IPS-15b (cell line): ENCODE measurements at regions not wholly inside any gene's neighbourhood (a gene's known extent, or its start where the extent isn't known, plus 50 kb on each side); places are given as distances from the start of the nearest gene placed in this dataset.

Source experiments
- H3K27me3 ChIP-seq: one replicate; pipeline ENCODE4 v1.6.1; 2013; ENCODE audit warnings: low read length; ENCODE audit not compliant: control insufficient read depth, insufficient read depth
- H3K36me3 ChIP-seq: one replicate; pipeline ENCODE4 v1.6.1; 2013; ENCODE audit warnings: low read length; ENCODE audit not compliant: control insufficient read depth, insufficient read depth
- H3K4me1 ChIP-seq: one replicate; pipeline ENCODE4 v1.6.1; 2013; ENCODE audit warnings: mild to moderate bottlenecking, low read length; ENCODE audit not compliant: control insufficient read depth, insufficient read depth
- H3K4me3 ChIP-seq: one replicate; pipeline ENCODE4 v1.5.1; 2013; ENCODE audit warnings: low read depth, low read length
- H3K9ac ChIP-seq: one replicate; pipeline ENCODE4 v1.6.1; 2013; ENCODE audit warnings: low read depth, mild to moderate bottlenecking, low read length
- H3K9me3 ChIP-seq: one replicate; pipeline ENCODE4 v1.6.1; 2013; ENCODE audit warnings: mild to moderate bottlenecking, low read length; ENCODE audit not compliant: control insufficient read depth, insufficient read depth

GRCh38 chr2:196563876-196564275 is 75.6 kb upstream of the CCDC150 start:
- no peaks in the 10 kb centered on the region for H3K27me3 ChIP-seq
- H3K9ac ChIP-seq, result no peak overlapping the region
- no peaks in the 10 kb centered on the region for H3K4me1 ChIP-seq
- no peaks in the 10 kb centered on the region for H3K36me3 ChIP-seq
- no peaks in the 10 kb centered on the region for H3K9me3 ChIP-seq
- H3K4me3 ChIP-seq, result no peak overlapping the region

- H3K36me3 ChIP-seq, result no peaks in the 10 kb centered on the region
- H3K4me1 ChIP-seq, result no peaks in the 10 kb centered on the region
- H3K9me3 ChIP-seq, result no peaks in the 10 kb centered on the region
- H3K27me3 ChIP-seq, result no peaks in the 10 kb centered on the region
- H3K9ac ChIP-seq, result no peak overlapping the region
- no peak overlapping the region for H3K4me3 ChIP-seq
Measured at GRCh38 chr2:196565106-196565765, 74.3 kb upstream of the CCDC150 start.

GRCh38 chr2:196565982-196566381 is 73.5 kb upstream of the CCDC150 start:
- H3K27me3 ChIP-seq, result no peaks in the 10 kb centered on the region
- H3K36me3 ChIP-seq, result no peaks in the 10 kb centered on the region
- no peak overlapping the region for H3K9ac ChIP-seq
- H3K4me3 ChIP-seq, result no peak overlapping the region
- H3K4me1 ChIP-seq, result no peaks in the 10 kb centered on the region
- H3K9me3 ChIP-seq, result no peaks in the 10 kb centered on the region

- Histone ChIP-seq H3K36me3 (no peaks in the 10 kb centered on the region), H3K4me3 (no peak overlapping the region), H3K27me3 (no peaks in the 10 kb centered on the region), H3K9me3 (no peaks in the 10 kb centered on the region), H3K9ac (no peak overlapping the region), H3K4me1 (no peaks in the 10 kb centered on the region)
Measured at GRCh38 chr2:196566961-196567666, 72.4 kb upstream of the CCDC150 start.

- Histone ChIP-seq H3K4me3 (no peak overlapping the region), H3K9ac (no peak overlapping the region), H3K9me3 (no peaks in the 10 kb centered on the region), H3K27me3 (no peaks in the 10 kb centered on the region), H3K36me3 (no peaks in the 10 kb centered on the region), H3K4me1 (no peaks in the 10 kb centered on the region)
Measured at GRCh38 chr2:196568506-196568905, 71.0 kb upstream of the CCDC150 start.

GRCh38 chr2:196584903-196585302 is 54.6 kb upstream of the CCDC150 start:
- no peaks in the 10 kb centered on the region for H3K27me3 ChIP-seq
- H3K9ac ChIP-seq, result no peak overlapping the region
- no peaks in the 10 kb centered on the region for H3K9me3 ChIP-seq
- H3K36me3 ChIP-seq, result no peaks in the 10 kb centered on the region
- no peaks in the 10 kb centered on the region for H3K4me1 ChIP-seq
- no peak overlapping the region for H3K4me3 ChIP-seq

- Histone ChIP-seq H3K27me3 (peaks cover 10% of the 10 kb centered on the region), H3K4me1 (no peaks in the 10 kb centered on the region), H3K4me3 (no peak overlapping the region), H3K9me3 (no peaks in the 10 kb centered on the region), H3K9ac (no peak overlapping the region), H3K36me3 (no peaks in the 10 kb centered on the region)
Measured at GRCh38 chr2:196586511-196586991, 53.0 kb upstream of the CCDC150 start.

- Histone ChIP-seq H3K9me3 (no peaks in the 10 kb centered on the region), H3K27me3 (peaks cover 15% of the 10 kb centered on the region), H3K4me1 (no peaks in the 10 kb centered on the region), H3K36me3 (no peaks in the 10 kb centered on the region), H3K4me3 (no peak overlapping the region), H3K9ac (no peak overlapping the region)
Measured at GRCh38 chr2:196587056-196587455, 52.5 kb upstream of the CCDC150 start.

GRCh38 chr2:196587739-196588138 is 51.8 kb upstream of the CCDC150 start:
- Histone ChIP-seq H3K9me3 (no peaks in the 10 kb centered on the region), H3K4me3 (no peak overlapping the region), H3K36me3 (no peaks in the 10 kb centered on the region), H3K9ac (no peak overlapping the region), H3K4me1 (no peaks in the 10 kb centered on the region), H3K27me3 (peaks cover 18% of the 10 kb centered on the region)

GRCh38 chr2:196589419-196589818 is 50.1 kb upstream of the CCDC150 start:
- peaks cover 27% of the 10 kb centered on the region for H3K27me3 ChIP-seq
- no peaks in the 10 kb centered on the region for H3K36me3 ChIP-seq
- H3K4me1 ChIP-seq, result no peaks in the 10 kb centered on the region
- H3K9ac ChIP-seq, result no peak overlapping the region
- H3K4me3 ChIP-seq, result no peak overlapping the region
- H3K9me3 ChIP-seq, result no peaks in the 10 kb centered on the region
